ENCODE measurements at regions not wholly inside any gene's neighbourhood (a gene's known extent, or its start where the extent isn't known, plus 50 kb on each side); places are given as distances from the start of the nearest gene placed in this dataset.
"Not testable (repeated sequence)": the region's sequence is repeated elsewhere in the genome, so short reads cannot be mapped to it uniquely, and the experiment has no call there.

DNA sequence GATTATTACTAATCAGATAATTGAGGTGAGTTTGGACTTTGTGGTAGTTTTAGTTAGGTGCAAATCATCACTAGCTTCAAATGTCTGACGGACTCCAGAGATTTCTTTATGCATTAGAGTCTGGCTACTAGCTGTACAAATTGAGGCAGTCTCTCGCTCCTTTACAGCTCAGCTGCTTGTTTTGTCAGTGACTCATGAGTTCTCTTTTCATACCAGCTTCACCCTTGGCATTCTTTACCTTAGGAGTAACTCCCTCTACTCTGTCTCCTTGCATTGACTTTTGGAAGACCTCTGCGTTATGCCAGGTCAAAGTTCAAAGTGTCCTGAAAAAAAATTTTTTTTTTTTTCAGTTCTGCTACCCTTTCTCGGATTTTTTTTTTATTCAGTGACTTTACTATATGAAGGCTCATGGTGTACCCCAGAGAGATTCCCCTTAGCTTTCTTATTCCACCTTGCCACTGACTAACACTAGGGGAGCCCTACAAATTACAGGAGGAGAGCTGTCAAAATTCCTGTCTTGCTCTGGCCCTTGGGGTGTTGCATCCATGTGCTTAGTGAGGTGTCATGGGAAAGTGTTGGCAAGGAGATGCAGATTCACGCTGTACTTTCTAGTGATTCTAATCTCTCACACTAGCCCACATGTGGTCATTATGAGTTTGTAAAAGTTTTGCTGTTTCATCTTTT is 576.6 kb downstream of the ADGRL2 start:
- no peak for DNase-seq (ENCODE audit: low read depth in 2 of 2)

DNA sequence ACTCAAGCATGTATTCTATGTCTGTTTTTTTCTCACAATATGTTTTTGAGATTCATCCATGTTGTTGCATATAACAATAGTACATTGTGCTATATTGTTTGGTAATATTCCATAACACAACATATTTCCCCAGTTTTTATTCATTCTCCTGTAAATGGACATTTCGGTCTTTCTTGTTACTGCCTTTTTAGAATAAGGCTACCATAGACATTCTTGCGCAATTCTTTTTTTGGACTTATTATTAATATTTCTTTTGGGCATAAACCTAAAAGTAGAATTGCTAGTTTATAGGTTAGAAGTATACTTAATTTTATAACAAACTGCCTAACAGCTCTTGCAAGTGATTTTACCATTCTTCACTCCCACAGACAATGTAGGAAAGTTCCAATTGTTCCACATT is 573.0 kb downstream of the ADGRL2 start:
- DNase-seq (ENCODE audit: low read depth in 2 of 2) = no peak

DNA sequence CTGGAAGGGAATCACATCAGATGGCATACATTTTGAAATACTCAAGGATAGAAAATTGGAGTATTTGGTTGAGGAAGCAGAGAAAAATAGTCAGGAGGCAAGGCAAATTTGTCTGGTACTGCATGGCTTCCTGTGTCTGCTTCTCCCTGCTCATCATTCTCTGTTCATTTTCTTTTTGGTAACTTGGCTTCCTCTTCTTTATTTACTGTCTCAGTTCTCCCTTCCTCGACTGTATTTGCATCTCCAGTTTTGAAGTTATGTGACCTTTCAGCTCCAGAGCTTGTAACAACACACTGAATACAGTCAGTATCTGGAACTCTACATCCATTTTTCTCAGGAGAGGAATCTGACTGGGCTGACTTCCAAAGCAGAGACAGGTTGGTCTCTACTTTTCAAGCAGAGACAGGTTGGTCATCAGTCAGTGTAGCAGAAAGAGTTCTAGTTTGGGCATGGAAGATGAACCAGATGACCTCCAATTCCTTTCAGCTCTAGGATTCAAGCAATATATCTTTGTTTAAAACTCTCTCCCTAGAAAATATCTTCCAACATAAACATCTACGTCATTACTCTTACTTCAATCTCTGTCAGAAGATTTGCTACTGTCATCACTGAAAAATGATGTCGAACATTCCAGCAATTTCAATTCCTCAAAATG is 571.2 kb downstream of the ADGRL2 start:
- no peak for DNase-seq (ENCODE audit: low read depth in 2 of 2)

DNA sequence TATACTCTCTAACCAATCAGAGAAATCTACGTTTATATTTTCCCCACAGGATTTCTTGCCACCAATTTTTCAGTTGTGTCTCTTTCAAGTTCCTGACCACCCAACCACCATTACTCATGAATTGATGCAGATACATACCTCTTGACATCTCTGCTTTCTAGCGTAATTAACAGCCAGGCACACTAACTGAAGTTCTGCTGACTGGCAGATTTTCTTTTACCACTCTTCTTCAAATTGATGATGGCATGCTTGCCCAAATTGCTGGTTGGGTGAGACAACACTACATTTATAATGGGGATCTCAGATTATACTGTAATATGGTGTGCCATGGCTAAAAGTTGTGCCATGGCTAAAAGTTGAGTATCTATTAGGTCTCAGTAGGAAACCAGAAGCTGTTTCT is 566.7 kb downstream of the ADGRL2 start:
- no peak for DNase-seq (ENCODE audit: low read depth in 2 of 2)

DNA sequence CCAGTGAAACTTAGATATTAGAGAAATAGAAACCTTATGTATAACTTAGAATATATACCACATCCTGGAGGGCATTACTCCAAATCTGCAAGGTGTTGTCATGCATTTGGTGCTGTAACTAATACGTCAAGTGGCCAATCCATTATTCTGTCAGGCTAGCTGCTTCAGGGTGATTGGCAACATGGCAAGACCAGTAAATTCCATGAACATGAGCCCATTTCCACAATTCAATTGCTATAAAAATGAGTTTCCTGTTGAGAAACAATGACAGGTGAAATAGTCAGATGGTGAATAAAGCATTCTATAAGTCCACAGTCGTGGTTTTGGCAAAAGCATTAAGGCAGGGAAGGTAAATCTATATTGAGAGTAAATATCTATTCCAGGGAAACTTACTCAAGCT is 566.0 kb downstream of the ADGRL2 start:
- no peak for DNase-seq (ENCODE audit: low read depth in 2 of 2)

- DNase-seq (ENCODE audit: low read depth in 2 of 2) = not testable (repeated sequence)
Observed at GRCh38 chr1:82359541-82359940, 558.8 kb downstream of the ADGRL2 start.

GRCh38 chr1:82358706-82359105 is 558.0 kb downstream of the ADGRL2 start:
- DNase-seq (ENCODE audit: low read depth in 2 of 2) = not testable (repeated sequence)

GRCh38 chr1:82354546-82354945 is 553.8 kb downstream of the ADGRL2 start:
- not testable (repeated sequence) for DNase-seq (ENCODE audit: low read depth in 2 of 2)

DNA sequence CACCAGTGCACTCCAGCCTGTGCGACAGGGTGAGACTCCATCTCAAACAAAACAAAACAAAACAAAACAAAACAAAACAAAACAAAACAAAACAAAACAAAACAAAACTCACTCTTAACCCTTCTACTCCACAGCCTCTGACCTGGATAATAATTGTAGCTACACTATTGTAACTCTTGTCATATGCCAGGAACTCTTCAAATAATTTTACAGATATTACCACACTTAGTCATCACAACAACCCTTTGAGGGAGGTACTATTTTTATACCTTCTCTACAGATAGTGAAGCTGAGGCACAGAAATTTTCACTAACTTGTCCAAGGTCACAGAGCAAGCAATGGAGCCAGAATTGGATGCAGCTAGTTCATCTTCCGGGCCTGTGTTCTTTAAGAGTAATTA is 547.8 kb downstream of the ADGRL2 start:
- no peak for DNase-seq (ENCODE audit: low read depth in 2 of 2)

DNA sequence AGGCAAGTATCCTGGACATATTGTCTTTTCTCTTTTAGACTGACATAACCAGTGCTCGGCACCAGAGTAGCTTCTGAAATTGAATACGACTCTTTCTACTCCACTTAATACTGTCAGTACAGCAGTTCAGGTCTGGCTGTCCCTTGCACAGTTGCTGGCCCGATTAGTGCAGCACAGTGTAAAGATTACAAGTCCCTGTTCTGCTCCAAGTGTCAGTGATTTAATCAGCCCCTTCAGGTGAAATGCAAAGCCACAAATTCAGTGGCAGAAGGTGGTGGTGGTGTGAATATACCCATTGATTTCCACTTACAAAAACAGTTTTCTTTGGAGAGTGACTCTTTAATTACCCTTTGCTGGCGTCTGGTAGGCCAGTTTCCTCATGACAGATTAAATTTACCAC is 545.4 kb downstream of the ADGRL2 start:
- no peak for DNase-seq (ENCODE audit: low read depth in 2 of 2)

- DNase-seq (ENCODE audit: low read depth in 2 of 2) = no peak
Observed at GRCh38 chr1:82343381-82343780, 542.6 kb downstream of the ADGRL2 start.

GRCh38 chr1:82337635-82338034 is 536.9 kb downstream of the ADGRL2 start:
- no peak for DNase-seq (ENCODE audit: low read depth in 2 of 2)

GRCh38 chr1:82330330-82330729 is 529.6 kb downstream of the ADGRL2 start:
- DNase-seq (ENCODE audit: low read depth in 2 of 2) = no peak

DNA sequence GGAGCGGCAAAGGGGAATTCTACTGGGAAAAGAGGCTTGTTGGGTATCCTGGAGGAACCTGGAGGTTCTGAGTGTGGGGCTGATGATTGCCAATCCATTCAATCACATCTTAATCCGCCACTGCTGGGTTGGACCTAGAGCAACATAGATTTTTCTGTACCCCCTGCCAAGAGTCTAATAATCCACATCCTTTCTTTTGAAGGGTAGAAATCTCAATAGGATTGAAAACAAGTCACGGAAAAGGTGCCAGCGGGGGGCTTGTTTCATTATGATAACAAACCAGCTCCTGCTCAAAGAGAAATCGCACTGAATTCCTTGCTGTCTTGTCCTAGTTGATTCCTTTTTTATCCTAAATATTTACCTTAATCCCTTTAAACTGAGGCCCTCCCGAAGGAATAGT is 528.5 kb downstream of the ADGRL2 start:
- no peak for DNase-seq (ENCODE audit: low read depth in 2 of 2)

DNA sequence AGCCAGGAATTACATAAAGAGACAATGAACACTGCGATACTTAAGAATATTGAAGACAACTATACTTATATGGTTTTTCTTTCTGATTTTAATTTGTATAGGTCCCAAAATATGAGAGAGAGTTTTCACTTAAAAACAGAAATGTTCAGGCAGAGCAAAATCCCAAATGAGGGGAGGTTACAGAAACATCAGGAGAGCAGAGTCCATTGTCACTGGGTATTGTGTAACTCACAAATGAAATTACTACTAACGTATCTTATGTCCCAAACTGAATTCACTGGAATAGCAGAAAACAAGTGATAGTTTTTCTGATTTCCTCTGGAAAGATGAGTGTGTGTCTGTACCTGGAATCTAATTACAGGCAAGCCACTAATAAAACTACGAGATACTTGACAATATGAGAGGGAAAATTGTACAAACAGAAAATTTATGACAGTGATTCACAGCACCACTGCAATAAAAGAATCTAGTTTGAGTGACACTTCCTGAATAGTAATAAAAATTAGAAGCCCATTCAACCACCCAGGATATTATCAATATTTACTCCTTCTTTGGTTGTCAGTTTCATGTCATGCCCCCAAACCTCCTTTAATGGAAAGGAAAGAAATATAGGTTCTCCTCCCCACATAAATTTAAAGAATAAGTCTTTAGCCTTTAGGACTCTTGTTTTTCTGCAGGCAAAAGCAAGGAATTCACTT is 522.6 kb downstream of the ADGRL2 start:
- DNase-seq (ENCODE audit: low read depth in 2 of 2) = no peak

- no peak for DNase-seq (ENCODE audit: low read depth in 2 of 2)
Observed at GRCh38 chr1:82321794-82322193, 521.1 kb downstream of the ADGRL2 start.

- DNase-seq (ENCODE audit: low read depth in 2 of 2) = no peak
Observed at GRCh38 chr1:82319546-82319945, 518.8 kb downstream of the ADGRL2 start.

DNA sequence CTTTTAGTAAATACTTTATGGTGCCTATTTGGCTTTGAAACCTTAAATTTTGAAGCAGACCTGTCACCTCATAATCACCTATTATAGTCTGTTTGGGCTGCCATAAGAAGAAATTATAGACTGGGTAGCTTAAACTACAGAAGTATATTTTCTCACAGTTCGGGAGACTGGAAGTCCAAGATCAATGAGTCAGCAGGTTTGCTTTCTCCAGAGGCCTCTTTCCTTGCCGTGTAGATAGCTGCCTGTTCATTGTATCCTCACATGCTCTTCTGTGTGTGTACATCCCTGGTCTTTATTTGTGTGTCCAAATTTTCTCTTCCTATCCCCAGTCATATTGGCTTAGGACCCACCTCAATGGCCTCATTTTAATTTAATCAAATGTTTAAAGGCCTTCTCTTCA is 518.2 kb downstream of the ADGRL2 start:
- no peak for DNase-seq (ENCODE audit: low read depth in 2 of 2)

DNA sequence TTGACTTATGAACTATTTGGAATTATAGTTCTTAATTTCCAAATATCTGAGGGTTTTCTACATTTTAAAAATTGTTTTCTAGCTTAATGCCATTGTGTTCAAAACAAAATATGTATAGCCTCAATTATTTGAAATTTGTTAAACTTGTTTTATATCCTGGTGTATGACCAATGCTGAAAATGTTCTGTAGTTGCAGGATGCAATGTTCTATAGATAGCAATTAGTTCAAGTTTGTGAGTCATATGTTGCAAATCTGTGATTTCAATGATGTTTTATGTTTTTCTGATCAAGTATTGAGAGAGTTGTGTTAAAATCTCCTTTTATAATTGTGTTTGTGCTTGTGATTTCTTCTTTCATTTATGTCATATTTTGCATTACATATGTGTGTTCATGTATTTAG is 517.5 kb downstream of the ADGRL2 start:
- DNase-seq (ENCODE audit: low read depth in 2 of 2) = no peak

DNA sequence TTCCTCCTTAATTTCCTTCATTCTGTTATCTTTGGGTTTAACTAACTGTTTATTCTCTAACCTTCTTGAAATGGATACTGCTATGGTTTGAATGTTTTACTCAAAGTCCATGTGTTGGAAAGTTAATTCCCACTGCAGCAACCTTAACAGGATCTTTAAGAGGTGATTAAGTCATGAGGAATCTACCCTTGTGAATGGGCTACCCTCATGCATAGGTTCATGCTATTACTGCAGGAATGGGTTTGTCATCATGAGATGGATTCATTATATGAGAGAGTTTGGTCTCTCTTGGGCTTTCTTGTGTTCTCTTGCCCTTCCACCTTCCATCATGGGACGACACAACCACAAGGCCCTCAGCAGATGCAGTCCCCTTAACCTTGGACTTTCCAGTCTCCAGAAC is 516.9 kb downstream of the ADGRL2 start:
- DNase-seq (ENCODE audit: low read depth in 2 of 2) = no peak

GRCh38 chr1:82299656-82300055 is 498.9 kb downstream of the ADGRL2 start:
- DNase-seq (ENCODE audit: low read depth in 2 of 2) = no peak

DNA sequence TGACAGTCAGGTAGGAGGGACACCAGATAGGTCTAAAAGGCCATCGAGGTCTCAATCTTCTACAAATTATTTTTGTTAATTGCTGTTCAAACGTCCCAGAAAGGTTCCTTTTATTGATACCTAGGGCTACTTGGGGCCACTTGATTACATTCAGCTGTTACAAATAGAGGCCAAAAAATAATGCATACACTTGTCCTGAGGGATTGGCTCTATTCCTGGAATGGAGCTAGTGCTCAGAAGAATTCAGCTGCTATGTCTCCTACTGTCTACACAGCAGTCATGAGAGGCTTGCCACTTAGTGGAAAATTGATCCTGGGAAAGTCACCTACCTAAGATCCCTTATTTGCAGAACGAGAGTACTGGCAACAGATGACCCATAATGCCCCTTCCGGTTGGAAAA is 498.3 kb downstream of the ADGRL2 start:
- no peak for DNase-seq (ENCODE audit: low read depth in 2 of 2)

Measured in stimulated activated CD4-positive, alpha-beta T cell treated with anti-CD3 and anti-CD28 coated beads, Interleukin-1b, Interleukin-23, amount 100 ng/mL, for 1 hour (primary cell).